ENCODE measurements at regions not wholly inside any gene's neighbourhood (a gene's known extent, or its start where the extent isn't known, plus 50 kb on each side); places are given as distances from the start of the nearest gene placed in this dataset.

GRCh38 chr7:84492098-84493034 lies 297.8 kb upstream of the SEMA3A start:
- TF ChIP-seq CTCF (conservative IDR thresholded peaks at IDR 0.05; ENCODE audit: low read length) (no peak), EZH2phosphoT487 (IDR thresholded peaks at IDR 0.05; ENCODE audit: borderline replicate concordance, low read depth, low read length) (no peak)
